GM21367 (cell line): ENCODE measurements at regions not wholly inside any gene's neighbourhood (a gene's known extent, or its start where the extent isn't known, plus 50 kb on each side); places are given as distances from the start of the nearest gene placed in this dataset.
"Not testable (repeated sequence)": the region's sequence is repeated elsewhere in the genome, so short reads cannot be mapped to it uniquely, and the experiment has no call there.

ENCODE experiments used
- ATAC-seq: cut with Tn5 transposase; IDR thresholded peaks from one replicate; pipeline ENCODE4 v1.9.1; 2021; ENCODE audit not compliant: unreplicated experiment

- no peak for ATAC-seq
Measured at GRCh38 chr2:156769802-156770201, 333.6 kb downstream of the GPD2 start.

DNA sequence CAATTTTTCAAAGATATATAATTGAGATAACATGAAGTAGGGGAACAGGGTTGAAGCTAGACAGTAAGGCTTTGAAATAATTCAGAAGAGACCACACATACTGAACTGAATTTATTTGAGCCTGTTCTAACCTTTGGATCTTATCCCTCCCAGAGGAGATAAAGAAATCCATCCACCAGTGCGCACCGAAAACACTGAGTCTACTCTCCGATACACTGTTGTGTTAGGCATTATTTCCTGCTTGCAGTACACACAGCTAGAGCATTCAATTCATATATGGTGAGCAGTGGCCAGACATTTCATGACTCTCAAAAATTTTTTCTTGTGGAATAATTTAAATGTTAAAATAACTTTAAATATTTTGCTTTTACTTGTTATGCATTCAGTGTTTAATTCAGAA, 342.7 kb downstream of the GPD2 start:
- ATAC-seq = no peak

- no peak for ATAC-seq
Measured at GRCh38 chr2:156779416-156780120, 343.4 kb downstream of the GPD2 start.

DNA sequence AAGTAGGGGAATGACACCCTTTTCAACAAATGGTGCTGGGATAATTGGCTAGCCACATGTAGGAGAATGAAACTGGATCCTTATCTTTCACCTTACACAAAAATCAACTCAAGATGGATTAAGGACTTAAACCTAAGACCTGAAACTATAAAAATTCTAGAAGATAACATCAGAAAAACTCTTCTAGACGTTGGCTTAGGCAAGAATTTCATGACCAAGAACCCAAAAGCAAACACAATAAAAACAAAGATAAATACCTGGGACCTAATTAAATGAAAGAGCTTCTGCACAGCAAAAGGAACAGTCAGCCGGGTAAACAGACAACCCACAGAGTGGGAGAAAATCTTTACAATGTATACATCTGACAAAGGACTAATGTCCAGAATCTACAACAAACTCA, 345.5 kb downstream of the GPD2 start:
- not testable (repeated sequence) for ATAC-seq

GRCh38 chr2:156784020-156784701, 348.0 kb downstream of the GPD2 start:
- no peak for ATAC-seq

DNA sequence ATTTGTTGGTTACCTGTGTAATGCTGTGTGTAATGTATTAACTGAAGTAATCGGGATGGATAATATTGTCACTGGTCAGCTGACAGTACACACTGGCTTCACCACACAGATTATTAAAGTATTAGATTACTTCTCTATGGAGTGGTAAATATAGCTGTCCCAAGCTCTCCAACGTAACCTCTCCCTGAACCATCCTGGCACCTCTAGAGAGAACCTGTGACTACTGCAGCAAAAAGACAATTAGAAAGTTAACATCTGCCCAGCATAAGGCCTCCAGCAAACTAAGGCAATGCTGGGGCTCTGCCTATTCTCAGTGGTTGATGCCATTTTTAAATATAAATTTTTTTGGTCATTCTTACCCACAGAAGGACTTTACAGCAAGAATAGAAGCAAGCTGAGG, 351.3 kb downstream of the GPD2 start:
- ATAC-seq = no peak

- ATAC-seq = no peak
Measured at GRCh38 chr2:156790343-156791037, 354.3 kb downstream of the GPD2 start.

GRCh38 chr2:156792242-156792840, 356.2 kb downstream of the GPD2 start:
- no peak for ATAC-seq

DNA sequence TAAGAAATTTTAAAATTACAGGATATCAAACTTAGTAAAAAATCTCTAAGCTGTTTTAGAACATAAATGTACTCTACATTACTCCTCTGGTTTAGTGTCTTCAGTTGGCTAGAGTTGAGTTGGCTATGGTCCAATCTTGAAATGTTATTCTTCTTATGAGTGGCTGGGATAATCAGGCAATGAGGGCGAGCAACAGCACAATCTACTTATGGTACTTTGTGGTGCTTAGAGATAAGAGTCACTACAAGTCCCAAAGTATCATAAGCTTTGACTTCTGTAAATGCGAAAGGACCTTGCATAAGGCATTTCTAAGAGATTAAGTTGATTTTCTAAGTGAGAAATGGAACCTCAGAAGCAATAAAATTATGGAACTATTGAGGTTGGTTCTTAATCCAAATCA, 361.7 kb downstream of the GPD2 start:
- ATAC-seq = no peak

DNA sequence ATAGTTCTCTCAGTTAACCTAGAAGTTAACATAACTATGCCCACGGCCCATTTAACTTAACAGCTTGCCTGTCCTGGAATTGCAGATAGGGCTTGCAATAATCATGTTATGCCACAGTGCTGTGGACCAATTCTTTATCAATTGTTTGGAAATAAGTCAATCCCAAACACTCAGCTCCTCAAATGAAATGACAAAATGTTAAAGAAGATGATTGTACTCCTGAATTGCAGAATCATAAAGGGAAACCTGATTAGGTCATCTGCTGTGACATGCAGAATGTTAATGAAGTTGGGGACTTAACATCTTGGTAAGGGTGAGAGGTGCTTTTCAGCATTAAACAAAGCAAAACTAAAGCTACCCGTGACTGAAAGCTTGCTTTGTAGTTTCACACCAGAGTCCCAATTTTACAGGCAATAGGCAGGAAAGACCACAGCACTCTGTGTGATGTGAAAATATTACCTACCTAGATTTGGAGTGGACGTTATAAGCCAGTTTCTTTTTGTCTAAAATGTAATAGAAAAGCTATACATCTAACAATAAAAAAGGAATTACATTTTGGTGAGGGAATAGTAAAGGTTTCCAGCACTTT, 364.0 kb downstream of the GPD2 start:
- ATAC-seq = no peak

GRCh38 chr2:156800781-156801361, 364.7 kb downstream of the GPD2 start:
- no peak for ATAC-seq

GRCh38 chr2:156803243-156803642, 367.1 kb downstream of the GPD2 start:
- no peak for ATAC-seq

- no peak for ATAC-seq
Measured at GRCh38 chr2:156803967-156804366, 367.8 kb downstream of the GPD2 start.

DNA sequence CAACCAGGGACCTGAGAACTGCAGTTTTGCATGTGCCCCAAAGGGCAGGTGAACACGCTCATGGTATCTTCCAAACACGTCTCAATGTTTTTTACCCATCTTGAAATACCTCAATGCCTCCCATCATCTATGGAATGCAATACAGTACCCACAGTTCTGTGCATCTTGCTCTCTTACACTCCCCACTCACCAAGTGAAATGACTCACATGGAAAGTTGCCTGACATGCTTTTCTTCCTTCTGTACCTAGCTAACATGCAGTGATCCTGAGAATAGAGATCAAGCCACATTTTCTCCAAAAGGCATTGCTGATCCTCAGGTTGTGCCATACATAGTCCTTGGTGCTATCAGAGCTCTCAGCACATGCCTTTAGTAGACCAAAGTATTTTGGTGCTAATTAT, 373.9 kb downstream of the GPD2 start:
- no peak for ATAC-seq

- no peak for ATAC-seq
Measured at GRCh38 chr2:156812496-156812895, 376.3 kb downstream of the GPD2 start.

GRCh38 chr2:156817430-156817829, 381.3 kb downstream of the GPD2 start:
- ATAC-seq = no peak

GRCh38 chr2:156818221-156818620, 382.0 kb downstream of the GPD2 start:
- ATAC-seq = no peak

DNA sequence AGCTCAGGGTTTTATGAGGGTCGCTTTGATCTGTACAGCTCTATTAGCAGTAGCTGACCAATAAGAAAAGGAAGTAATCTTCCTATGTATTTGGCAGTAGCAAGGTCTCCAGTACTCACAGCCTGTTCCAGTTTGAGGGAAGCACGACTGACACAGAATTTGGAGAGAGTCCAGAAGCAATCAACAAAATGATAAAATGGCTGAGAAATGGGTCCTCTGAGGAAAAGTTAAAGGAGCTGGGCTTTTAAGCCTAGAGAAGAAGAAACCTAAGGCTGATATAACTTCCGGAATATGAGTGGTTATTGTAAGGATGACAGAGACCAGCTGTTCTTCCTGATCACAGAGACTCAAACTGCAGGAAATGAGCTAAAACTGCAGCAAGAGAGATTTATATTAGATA, 382.8 kb downstream of the GPD2 start:
- ATAC-seq = no peak

DNA sequence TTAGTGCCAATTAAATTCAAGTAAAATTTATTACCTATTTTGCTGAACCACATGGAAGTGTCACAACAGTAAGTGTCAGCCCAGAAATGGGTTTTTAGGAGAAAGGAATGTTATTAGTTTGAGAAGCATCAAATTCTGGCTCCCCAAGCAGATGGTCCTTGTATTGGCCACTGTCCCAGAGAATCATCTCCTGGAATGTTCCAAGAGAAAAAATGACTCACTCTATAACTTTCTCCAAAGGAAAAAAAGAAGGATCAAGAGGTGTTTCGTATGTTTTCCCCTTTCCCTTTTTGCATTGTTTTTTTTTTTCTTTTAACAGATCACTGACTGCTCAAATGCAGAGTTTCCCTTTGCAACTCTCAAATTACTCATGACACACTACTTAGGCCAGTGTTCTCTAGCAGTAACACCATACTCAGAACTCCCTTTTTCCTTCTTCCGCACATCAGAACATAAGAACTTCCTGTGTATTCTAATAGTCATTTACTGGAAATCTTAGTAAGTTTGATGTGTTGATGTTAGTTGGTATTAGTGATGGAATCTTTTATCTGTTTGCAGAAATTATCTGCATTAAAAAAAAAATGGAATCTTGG, 390.3 kb downstream of the GPD2 start:
- ATAC-seq = no peak

DNA sequence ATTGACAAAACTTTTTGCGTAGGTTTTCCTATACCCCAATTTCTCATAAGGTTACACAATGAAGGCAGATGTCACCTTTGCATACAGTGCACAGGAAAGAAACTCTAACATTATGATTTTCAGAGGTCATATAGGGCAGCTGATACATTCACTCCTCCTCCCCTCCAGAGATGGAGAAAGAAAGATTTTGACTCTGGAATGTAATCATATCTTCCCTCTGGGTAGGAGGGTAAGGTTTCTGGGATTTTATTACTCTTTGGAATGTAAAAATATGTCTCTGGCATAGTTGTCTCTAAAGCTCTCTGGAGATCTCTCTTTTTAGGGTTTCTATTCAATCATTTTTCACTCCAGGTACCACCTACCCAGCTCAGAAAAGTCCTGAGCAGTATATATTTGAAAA, 398.3 kb downstream of the GPD2 start:
- no peak for ATAC-seq
